Activated CD8-positive, alpha-beta T cell treated with anti-CD3 and anti-CD28 coated beads for 36 hours (primary cell): ENCODE measurements at regions not wholly inside any gene's neighbourhood (a gene's known extent, or its start where the extent isn't known, plus 50 kb on each side); places are given as distances from the start of the nearest gene placed in this dataset.

Experiments
- ATAC-seq: fragments of 200-7000 bp; cut with Tn5 transposase; one replicate; pipeline ENCODE4 v1.10.0; 2021; ENCODE audit warnings: mild to moderate bottlenecking, moderate library complexity
- CTCF ChIA-PET: fragments of 350-600 bp; sonication (Branson Sonifier 250); formaldehyde crosslinking; loops from one replicate; lab custom pipeline; 2021; ENCODE audit warnings: antibody characterized with exemption; lab: Charles Lee
- POLR2A ChIA-PET: fragments of 350-600 bp; sonication (Branson Sonifier 250); formaldehyde crosslinking; loops from one replicate; lab custom pipeline; 2021; ENCODE audit warnings: antibody characterized with exemption; lab: Charles Lee
- DNase-seq: peaks from one replicate; pipeline ENCODE4 v3.0.0-alpha.2; 2020
- H3K27ac Mint-ChIP-seq: one replicate; pipeline ENCODE4 v1.8.0; 2021; ENCODE audit warnings: mild to moderate bottlenecking, mixed read lengths
- H3K27me3 Mint-ChIP-seq: one replicate; pipeline ENCODE4 v1.8.0; 2021; ENCODE audit warnings: mixed read lengths
- H3K36me3 Mint-ChIP-seq: one replicate; pipeline ENCODE4 v1.8.0; 2021; ENCODE audit warnings: low read depth, mixed read lengths
- H3K4me1 Mint-ChIP-seq: one replicate; pipeline ENCODE4 v1.8.0; 2021; ENCODE audit warnings: low read depth, mixed read lengths
- H3K4me3 Mint-ChIP-seq: one replicate; pipeline ENCODE4 v1.8.0; 2021; ENCODE audit warnings: mild to moderate bottlenecking, moderate library complexity, mixed read lengths
- H3K9me3 Mint-ChIP-seq: one replicate; pipeline ENCODE4 v1.8.0; 2021; ENCODE audit warnings: mixed read lengths
- intact Hi-C: fragments of 100-400 bp; cut with micrococcal nuclease; formaldehyde crosslinking; loops from one replicate; pipeline ENCODE4 v1.10.0; 2022
- TF ChIP-seq, protein P1 (sequence below): fragments of 200-600 bp; IDR thresholded peaks from one replicate; pipeline ENCODE4 v1.8.0; 2022; ENCODE audit warnings: antibody characterized with exemption, mild to moderate bottlenecking

DNA sequence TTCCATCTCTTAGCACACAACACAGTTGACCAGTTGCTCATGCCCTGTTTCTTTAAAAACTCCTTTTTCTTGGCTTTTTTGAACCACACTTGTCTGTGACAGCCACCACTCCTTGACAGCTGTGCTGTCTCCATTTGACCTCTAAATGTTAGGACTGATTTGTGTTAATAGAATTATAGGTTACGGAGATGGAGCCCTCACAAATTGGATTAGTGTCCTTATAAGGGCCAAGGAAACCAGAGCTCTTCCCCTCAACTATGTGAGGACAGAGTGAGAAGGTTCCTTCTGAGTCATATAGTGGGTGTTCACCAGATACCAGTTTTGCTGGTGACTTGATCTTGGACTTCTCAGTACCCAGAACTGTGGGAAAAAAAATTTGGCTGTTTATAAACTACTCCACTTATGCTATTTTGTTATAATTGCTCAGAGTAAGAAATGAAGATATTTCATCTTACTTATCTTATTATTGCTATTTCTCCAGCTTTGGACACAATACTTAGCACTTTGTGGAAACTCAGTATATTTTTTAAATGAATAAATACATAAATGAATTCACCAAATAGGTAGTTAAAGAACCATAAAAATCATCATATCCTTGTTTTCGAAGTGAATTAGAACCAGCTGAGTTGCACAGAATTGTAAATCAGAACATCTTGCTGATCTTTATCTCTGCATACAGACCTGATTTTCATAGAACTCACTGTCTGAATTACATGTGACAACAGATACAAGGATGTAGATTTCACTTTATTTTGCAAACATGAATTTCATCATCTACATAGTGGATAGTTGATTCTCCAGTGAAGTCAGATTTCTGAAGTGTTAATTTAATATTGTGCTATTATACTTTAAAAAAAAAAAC lies 598.5 kb upstream of the IRAK1BP1 start:
- intact Hi-C loops: no loop called here
- ChIA-PET CTCF (no interaction called here), POLR2A (no interaction called here)
- TF ChIP-seq, protein P1, sequence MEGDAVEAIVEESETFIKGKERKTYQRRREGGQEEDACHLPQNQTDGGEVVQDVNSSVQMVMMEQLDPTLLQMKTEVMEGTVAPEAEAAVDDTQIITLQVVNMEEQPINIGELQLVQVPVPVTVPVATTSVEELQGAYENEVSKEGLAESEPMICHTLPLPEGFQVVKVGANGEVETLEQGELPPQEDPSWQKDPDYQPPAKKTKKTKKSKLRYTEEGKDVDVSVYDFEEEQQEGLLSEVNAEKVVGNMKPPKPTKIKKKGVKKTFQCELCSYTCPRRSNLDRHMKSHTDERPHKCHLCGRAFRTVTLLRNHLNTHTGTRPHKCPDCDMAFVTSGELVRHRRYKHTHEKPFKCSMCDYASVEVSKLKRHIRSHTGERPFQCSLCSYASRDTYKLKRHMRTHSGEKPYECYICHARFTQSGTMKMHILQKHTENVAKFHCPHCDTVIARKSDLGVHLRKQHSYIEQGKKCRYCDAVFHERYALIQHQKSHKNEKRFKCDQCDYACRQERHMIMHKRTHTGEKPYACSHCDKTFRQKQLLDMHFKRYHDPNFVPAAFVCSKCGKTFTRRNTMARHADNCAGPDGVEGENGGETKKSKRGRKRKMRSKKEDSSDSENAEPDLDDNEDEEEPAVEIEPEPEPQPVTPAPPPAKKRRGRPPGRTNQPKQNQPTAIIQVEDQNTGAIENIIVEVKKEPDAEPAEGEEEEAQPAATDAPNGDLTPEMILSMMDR: no peak
- Mint-ChIP-seq H3K27ac (no peak overlapping the region), H3K36me3 (no peaks in the 10 kb centered on the region), H3K9me3 (no peaks in the 10 kb centered on the region), H3K4me1 (no peaks in the 10 kb centered on the region), H3K4me3 (no peak overlapping the region), H3K27me3 (no peaks in the 10 kb centered on the region)
- ATAC-seq (no peak), DNase-seq (no peak)

DNA sequence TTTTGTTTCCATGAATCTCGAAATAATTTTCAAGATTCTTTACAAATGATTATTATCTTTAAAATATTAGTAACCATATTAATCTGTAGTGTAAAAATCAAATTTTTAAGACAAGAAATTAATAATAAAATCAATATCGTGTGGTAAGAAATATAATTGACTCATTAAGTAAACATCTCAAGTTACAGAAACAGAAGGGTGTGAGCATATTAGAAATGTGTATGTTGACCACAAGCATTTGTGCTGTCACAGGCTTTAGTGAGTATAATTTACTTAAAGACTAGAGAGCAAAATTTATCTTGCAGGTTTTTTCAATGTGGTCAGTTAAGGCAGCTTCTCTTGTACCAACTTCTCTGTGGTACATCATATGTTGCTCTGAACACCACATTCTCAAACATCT lies 566.5 kb upstream of the IRAK1BP1 start:
- TF ChIP-seq, protein P1: no peak
- intact Hi-C loops: no loop called here
- ATAC-seq (no peak), DNase-seq (no peak)
- Mint-ChIP-seq H3K9me3 (no peaks in the 10 kb centered on the region), H3K4me1 (no peaks in the 10 kb centered on the region), H3K4me3 (no peak overlapping the region), H3K27ac (no peak overlapping the region), H3K27me3 (no peaks in the 10 kb centered on the region), H3K36me3 (no peaks in the 10 kb centered on the region)
- ChIA-PET POLR2A (no interaction called here), CTCF (no interaction called here)

DNA sequence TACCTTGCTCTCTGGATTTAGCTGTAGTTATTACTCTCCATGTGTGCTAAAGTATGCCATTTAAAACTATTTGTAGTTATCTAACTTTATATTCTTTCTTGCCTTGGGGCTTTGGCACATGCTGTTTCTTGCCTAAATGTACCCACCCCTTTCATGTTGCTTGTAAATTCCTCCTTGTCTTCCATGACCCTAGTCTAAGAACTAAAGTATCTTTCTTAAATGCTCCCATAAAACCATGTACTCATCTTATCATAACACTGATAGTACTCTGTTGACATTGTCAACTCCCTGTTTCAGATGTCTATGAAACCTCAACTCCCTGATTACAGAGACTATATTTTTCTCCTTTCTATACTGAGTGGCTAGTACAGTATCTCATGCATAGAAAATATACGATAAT lies 564.9 kb upstream of the IRAK1BP1 start:
- ChIA-PET POLR2A (no interaction called here), CTCF (no interaction called here)
- DNase-seq (no peak), ATAC-seq (no peak)
- Mint-ChIP-seq H3K36me3 (no peaks in the 10 kb centered on the region), H3K4me1 (no peaks in the 10 kb centered on the region), H3K27me3 (no peaks in the 10 kb centered on the region), H3K9me3 (no peaks in the 10 kb centered on the region), H3K27ac (no peak overlapping the region), H3K4me3 (no peak overlapping the region)
- intact Hi-C loops: no loop called here
- TF ChIP-seq, protein P1: no peak

DNA sequence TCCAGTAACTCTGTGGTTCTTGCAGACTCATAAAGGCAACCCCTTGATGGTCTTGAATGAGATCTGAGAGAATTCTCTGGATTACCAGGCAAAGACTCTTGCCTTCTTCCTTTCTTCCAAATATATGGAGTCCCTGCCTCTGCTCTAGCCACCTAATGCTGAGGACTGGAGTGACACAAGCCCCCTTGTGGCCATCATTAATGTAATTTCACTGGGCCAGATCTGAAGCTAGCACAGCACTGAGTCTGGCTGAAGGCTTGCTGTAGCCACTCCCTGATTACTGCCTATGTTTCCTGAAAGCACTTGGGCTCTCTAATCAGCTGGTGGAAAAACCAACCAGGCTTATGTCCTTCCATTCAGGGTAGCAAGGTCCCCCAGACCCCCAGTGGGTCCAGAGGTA lies 559.3 kb upstream of the IRAK1BP1 start:
- CTCF ChIA-PET: no interaction called here
- DNase-seq (no peak), ATAC-seq (no peak)
- H3K36me3 Mint-ChIP-seq: no peaks in the 10 kb centered on the region
- H3K27ac Mint-ChIP-seq: no peak overlapping the region
- TF ChIP-seq, protein P1: no peak
- H3K4me1 Mint-ChIP-seq: no peaks in the 10 kb centered on the region
- no peaks in the 10 kb centered on the region for H3K27me3 Mint-ChIP-seq
- POLR2A ChIA-PET: no interaction called here
- H3K4me3 Mint-ChIP-seq: no peak overlapping the region
- no peaks in the 10 kb centered on the region for H3K9me3 Mint-ChIP-seq
- intact Hi-C loops: no loop called here

DNA sequence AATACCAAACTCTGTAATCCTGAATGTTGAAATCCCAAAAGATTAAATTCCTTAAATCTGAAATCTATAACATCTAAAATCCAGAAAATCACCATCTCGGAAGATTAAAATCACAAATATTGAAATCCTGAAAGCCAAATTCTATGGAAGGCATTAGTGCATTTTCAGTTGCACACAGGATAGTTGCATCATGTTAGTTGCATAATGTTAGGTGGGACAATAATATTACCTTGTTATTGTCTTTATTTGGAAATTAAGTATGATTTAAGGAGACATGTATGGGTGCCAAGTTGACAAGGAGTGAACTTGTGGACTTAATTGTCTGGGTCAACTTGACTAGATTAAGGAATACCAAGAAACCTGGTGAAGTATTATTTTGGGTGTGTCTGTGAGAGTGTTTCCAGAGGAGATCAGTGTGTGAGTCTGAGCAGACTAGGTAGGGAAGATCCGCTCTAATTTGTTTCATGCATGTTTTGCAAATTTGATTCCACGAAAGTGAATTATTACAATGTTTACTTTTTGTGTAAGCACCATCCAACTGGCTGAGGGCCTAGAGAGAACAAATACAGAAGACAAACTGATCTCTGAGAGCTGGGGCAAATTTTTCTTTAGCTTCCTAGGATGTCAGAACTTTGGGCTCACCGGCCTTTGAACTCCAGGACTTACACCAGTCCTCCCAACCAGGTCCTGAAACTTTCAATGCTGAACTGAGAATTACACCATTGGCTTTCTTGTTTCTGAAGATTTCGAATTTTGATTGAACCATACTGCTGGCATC lies 545.1 kb upstream of the IRAK1BP1 start:
- Mint-ChIP-seq H3K36me3 (no peaks in the 10 kb centered on the region), H3K4me1 (no peaks in the 10 kb centered on the region), H3K9me3 (no peaks in the 10 kb centered on the region), H3K4me3 (no peak overlapping the region), H3K27me3 (no peaks in the 10 kb centered on the region), H3K27ac (no peak overlapping the region)
- TF ChIP-seq, protein P1: no peak
- intact Hi-C loops: no loop called here
- DNase-seq (no peak), ATAC-seq (no peak)
- ChIA-PET CTCF (no interaction called here), POLR2A (no interaction called here)
